ENCODE measurements at regions not wholly inside any gene's neighbourhood (a gene's known extent, or its start where the extent isn't known, plus 50 kb on each side); places are given as distances from the start of the nearest gene placed in this dataset.

DNA sequence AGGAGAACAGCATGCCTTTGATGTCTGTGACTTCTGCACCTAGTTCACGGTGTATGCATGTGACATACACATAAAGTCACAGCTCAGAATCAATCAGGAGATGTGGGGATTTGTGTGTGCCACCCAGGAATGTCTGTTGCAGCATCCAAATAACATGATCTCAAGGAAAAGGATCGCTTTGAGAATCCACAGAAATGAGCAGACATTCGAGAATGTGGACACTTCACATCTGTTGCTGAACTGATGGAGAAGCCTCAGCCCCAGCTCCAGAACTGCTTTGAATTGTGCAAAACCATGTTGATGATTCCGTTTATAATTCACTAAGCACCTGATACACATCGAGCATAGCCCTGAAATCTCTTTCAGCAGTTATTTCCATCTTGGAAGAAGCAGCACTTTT, 208.6 kb downstream of the CMPK2 start:
- TF ChIP-seq CTCF (conservative IDR thresholded peaks at IDR 0.05; ENCODE audit: low read depth, low read length) (no peak), EZH2phosphoT487 (IDR thresholded peaks at IDR 0.05; ENCODE audit: borderline replicate concordance, low read length) (no peak)
